ENCODE measurements at regions not wholly inside any gene's neighbourhood (a gene's known extent, or its start where the extent isn't known, plus 50 kb on each side); places are given as distances from the start of the nearest gene placed in this dataset.

GRCh38 chrX:39596437-39596836 is 501.3 kb downstream of the BCOR start:
- H3K9ac ChIP-seq (ENCODE audit: low read length) = no peak overlapping the region
- H3K36me3 ChIP-seq (ENCODE audit: insufficient read depth, low read length) = no peaks in the 10 kb centered on the region
- H3K27me3 ChIP-seq (ENCODE audit: insufficient read depth, low read length) = no peaks in the 10 kb centered on the region
- H3K9me3 ChIP-seq (ENCODE audit: low read length) = no peaks in the 10 kb centered on the region
- H3K4me3 ChIP-seq (ENCODE audit: low read depth, low read length, poor library complexity, severe bottlenecking) = no peak overlapping the region
- H3F3A ChIP-seq (ENCODE audit: insufficient read depth, low read length) = no peaks in the 10 kb centered on the region
- no peak for TF ChIP-seq EZH2 (IDR thresholded peaks at IDR 0.05; ENCODE audit: borderline replicate concordance, low read length)
- no peak for TF ChIP-seq CTCF (IDR thresholded peaks at IDR 0.05; ENCODE audit: low read length)
- H3K9me2 ChIP-seq (ENCODE audit: low read depth, low read length) = no peaks in the 10 kb centered on the region
- H2AFZ ChIP-seq (ENCODE audit: low read length) = no peak overlapping the region
- no peaks in the 10 kb centered on the region for H3K4me1 ChIP-seq (ENCODE audit: insufficient read depth, low read length, severe bottlenecking)
- no peak overlapping the region for H3K4me2 ChIP-seq (ENCODE audit: low read length)
- no peak overlapping the region for H3K27ac ChIP-seq (ENCODE audit: low read depth, low read length, poor library complexity, severe bottlenecking)
- H4K20me1 ChIP-seq (ENCODE audit: insufficient read depth, low read length) = no peaks in the 10 kb centered on the region
- no peaks in the 10 kb centered on the region for H3K79me2 ChIP-seq (ENCODE audit: insufficient read depth, low read length)

GRCh38 chrX:39599339-39599738 is 498.4 kb downstream of the BCOR start:
- no peak overlapping the region for H3K9ac ChIP-seq (ENCODE audit: low read length)
- no peaks in the 10 kb centered on the region for H3K27me3 ChIP-seq (ENCODE audit: insufficient read depth, low read length)
- no peak overlapping the region for H3K27ac ChIP-seq (ENCODE audit: low read depth, low read length, poor library complexity, severe bottlenecking)
- no peaks in the 10 kb centered on the region for H3K36me3 ChIP-seq (ENCODE audit: insufficient read depth, low read length)
- H3K79me2 ChIP-seq (ENCODE audit: insufficient read depth, low read length) = no peaks in the 10 kb centered on the region
- H3K4me3 ChIP-seq (ENCODE audit: low read depth, low read length, poor library complexity, severe bottlenecking) = no peak overlapping the region
- no peak overlapping the region for H2AFZ ChIP-seq (ENCODE audit: low read length)
- no peak overlapping the region for H3K4me2 ChIP-seq (ENCODE audit: low read length)
- H3F3A ChIP-seq (ENCODE audit: insufficient read depth, low read length) = no peaks in the 10 kb centered on the region
- no peaks in the 10 kb centered on the region for H4K20me1 ChIP-seq (ENCODE audit: insufficient read depth, low read length)
- H3K9me3 ChIP-seq (ENCODE audit: low read length) = no peaks in the 10 kb centered on the region
- no peaks in the 10 kb centered on the region for H3K4me1 ChIP-seq (ENCODE audit: insufficient read depth, low read length, severe bottlenecking)
- TF ChIP-seq EZH2 (IDR thresholded peaks at IDR 0.05; ENCODE audit: borderline replicate concordance, low read length) (no peak), CTCF (IDR thresholded peaks at IDR 0.05; ENCODE audit: low read length) (no peak)
- no peaks in the 10 kb centered on the region for H3K9me2 ChIP-seq (ENCODE audit: low read depth, low read length)

GRCh38 chrX:39600222-39600621 is 497.5 kb downstream of the BCOR start:
- H3K36me3 ChIP-seq (ENCODE audit: insufficient read depth, low read length) = no peaks in the 10 kb centered on the region
- H3K79me2 ChIP-seq (ENCODE audit: insufficient read depth, low read length) = no peaks in the 10 kb centered on the region
- no peaks in the 10 kb centered on the region for H3K9me2 ChIP-seq (ENCODE audit: low read depth, low read length)
- no peaks in the 10 kb centered on the region for H3K4me1 ChIP-seq (ENCODE audit: insufficient read depth, low read length, severe bottlenecking)
- H3K27ac ChIP-seq (ENCODE audit: low read depth, low read length, poor library complexity, severe bottlenecking) = no peak overlapping the region
- H3K27me3 ChIP-seq (ENCODE audit: insufficient read depth, low read length) = no peaks in the 10 kb centered on the region
- H3F3A ChIP-seq (ENCODE audit: insufficient read depth, low read length) = no peaks in the 10 kb centered on the region
- no peaks in the 10 kb centered on the region for H3K9me3 ChIP-seq (ENCODE audit: low read length)
- no peaks in the 10 kb centered on the region for H4K20me1 ChIP-seq (ENCODE audit: insufficient read depth, low read length)
- TF ChIP-seq CTCF (IDR thresholded peaks at IDR 0.05; ENCODE audit: low read length) = no peak
- no peak for TF ChIP-seq EZH2 (IDR thresholded peaks at IDR 0.05; ENCODE audit: borderline replicate concordance, low read length)
- no peak overlapping the region for H3K9ac ChIP-seq (ENCODE audit: low read length)
- H2AFZ ChIP-seq (ENCODE audit: low read length) = no peak overlapping the region
- H3K4me3 ChIP-seq (ENCODE audit: low read depth, low read length, poor library complexity, severe bottlenecking) = no peak overlapping the region
- H3K4me2 ChIP-seq (ENCODE audit: low read length) = no peak overlapping the region
